Esophagus muscularis mucosa (tissue), 3 donors: ENCODE measurements at regions not wholly inside any gene's neighbourhood (a gene's known extent, or its start where the extent isn't known, plus 50 kb on each side); places are given as distances from the start of the nearest gene placed in this dataset.
"Not testable (repeated sequence)": the region's sequence is repeated elsewhere in the genome, so short reads cannot be mapped to it uniquely, and the experiment has no call there.

ENCODE experiments used
- CTCF ChIP-seq, 3 experiments: fragments of 200-600 bp in 2 of 3; fragments of 450-650 bp in 1 of 3; sonication (generic) in 2 of 3; IDR thresholded peaks; one replicate each; pipeline ENCODE4 v1.5.1; 2017 to 2019; ENCODE audit warnings: antibody characterized with exemption in 3 of 3, mild to moderate bottlenecking in 2 of 3, moderate library complexity in 1 of 3
- POLR2A ChIP-seq: fragments of 450-650 bp; IDR thresholded peaks from one replicate; pipeline ENCODE4 v1.6.1; 2017; ENCODE audit warnings: antibody characterized with exemption, moderate library complexity, mild to moderate bottlenecking, low read depth
- POLR2AphosphoS5 ChIP-seq, 2 donors: sonication (generic); formaldehyde crosslinking; IDR thresholded peaks; one replicate each; pipeline ENCODE4 v1.6.1; 2017; ENCODE audit warnings: antibody characterized with exemption in 2 of 2

- TF ChIP-seq CTCF (IDR thresholded peaks at IDR 0.05); POLR2A; POLR2AphosphoS5 (IDR thresholded peaks at IDR 0.05): not testable (repeated sequence)
These were observed 606.2 kb downstream of the KCNJ18 start for GRCh38 chr17:22298484-22298951.
